ENCODE measurements at regions not wholly inside any gene's neighbourhood (a gene's known extent, or its start where the extent isn't known, plus 50 kb on each side); places are given as distances from the start of the nearest gene placed in this dataset.

DNA sequence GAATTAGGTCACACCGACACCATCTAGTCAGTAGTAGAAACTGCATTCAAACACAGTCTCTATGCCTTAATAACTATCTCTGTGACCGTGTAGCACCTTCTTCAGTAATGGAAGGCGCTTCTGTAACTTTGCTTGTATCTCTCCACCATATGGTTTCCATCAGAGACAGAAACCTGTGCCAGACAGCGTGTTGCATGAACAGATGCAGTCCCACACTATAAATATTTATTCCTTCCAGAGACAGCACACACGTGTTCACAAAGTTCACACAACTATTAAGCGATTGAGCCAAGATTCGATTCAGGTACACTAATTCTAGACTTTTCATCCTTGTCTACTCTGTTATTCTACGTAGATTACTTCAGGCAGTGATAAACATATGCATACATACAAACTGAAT is 873.9 kb upstream of the MBL2 start:
- Mint-ChIP-seq H3K4me3 (no peak overlapping the region), H3K36me3 (ENCODE audit: low read depth) (no peaks in the 10 kb centered on the region), H3K9me3 (peaks cover 6% of the 10 kb centered on the region), H3K27ac (no peak overlapping the region), H3K27me3 (no peaks in the 10 kb centered on the region), H3K4me1 (ENCODE audit: low read depth) (no peaks in the 10 kb centered on the region)
- POLR2A ChIA-PET: no interaction called here
- DNase-seq: no peak
- ATAC-seq: no peak
- TF ChIP-seq CTCF (IDR thresholded peaks at IDR 0.05): no peak
- intact Hi-C loops (cut with micrococcal nuclease): no loop called here
- CTCF ChIA-PET: no interaction called here

- ChIA-PET CTCF (no interaction called here), POLR2A (no interaction called here)
- ATAC-seq (no peak), DNase-seq (no peak)
- H3K27me3 Mint-ChIP-seq: no peaks in the 10 kb centered on the region
- no peak overlapping the region for H3K27ac Mint-ChIP-seq
- H3K4me1 Mint-ChIP-seq (ENCODE audit: low read depth): no peaks in the 10 kb centered on the region
- no peak for TF ChIP-seq CTCF (IDR thresholded peaks at IDR 0.05)
- H3K9me3 Mint-ChIP-seq: peaks cover 3% of the 10 kb centered on the region
- intact Hi-C loops (cut with micrococcal nuclease): no loop called here
- H3K36me3 Mint-ChIP-seq (ENCODE audit: low read depth): no peaks in the 10 kb centered on the region
- no peak overlapping the region for H3K4me3 Mint-ChIP-seq
Observed at GRCh38 chr10:53645951-53646350, 873.4 kb upstream of the MBL2 start.

DNA sequence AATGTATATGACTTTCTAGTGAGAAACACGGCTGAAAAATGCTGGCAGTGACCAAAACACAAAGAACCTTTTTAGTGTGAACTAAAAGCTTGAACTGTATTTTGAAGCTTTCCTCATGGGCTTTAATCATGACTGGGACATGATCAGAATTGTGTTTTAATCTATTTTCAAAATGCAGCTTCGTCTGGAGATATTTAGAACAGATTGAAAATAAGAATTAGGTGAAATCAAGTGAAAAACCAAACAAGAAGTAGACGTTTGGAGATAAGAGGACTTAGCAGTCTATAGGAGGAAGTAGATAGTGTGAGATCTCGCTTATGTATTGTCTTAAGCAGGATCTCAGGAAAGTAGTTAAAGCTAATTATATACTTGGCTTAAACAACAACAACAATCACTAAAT is 865.4 kb upstream of the MBL2 start:
- no peaks in the 10 kb centered on the region for H3K27me3 Mint-ChIP-seq
- CTCF ChIA-PET: no interaction called here
- no peaks in the 10 kb centered on the region for H3K4me1 Mint-ChIP-seq (ENCODE audit: low read depth)
- POLR2A ChIA-PET: no interaction called here
- DNase-seq (no peak), ATAC-seq (no peak)
- H3K27ac Mint-ChIP-seq: no peak overlapping the region
- peaks cover 2% of the 10 kb centered on the region for H3K9me3 Mint-ChIP-seq
- no peak for TF ChIP-seq CTCF (IDR thresholded peaks at IDR 0.05)
- intact Hi-C loops (cut with micrococcal nuclease): no loop called here
- H3K4me3 Mint-ChIP-seq: no peak overlapping the region
- H3K36me3 Mint-ChIP-seq (ENCODE audit: low read depth): no peaks in the 10 kb centered on the region

GRCh38 chr10:53624722-53625121 is 852.1 kb upstream of the MBL2 start:
- DNase-seq (no peak), ATAC-seq (no peak)
- ChIA-PET POLR2A (no interaction called here), CTCF (no interaction called here)
- intact Hi-C loops (cut with micrococcal nuclease): no loop called here
- H3K4me1 Mint-ChIP-seq (ENCODE audit: low read depth): no peaks in the 10 kb centered on the region
- no peaks in the 10 kb centered on the region for H3K36me3 Mint-ChIP-seq (ENCODE audit: low read depth)
- H3K27ac Mint-ChIP-seq: no peak overlapping the region
- H3K4me3 Mint-ChIP-seq: no peak overlapping the region
- peaks cover 13% of the 10 kb centered on the region for H3K9me3 Mint-ChIP-seq
- TF ChIP-seq CTCF (IDR thresholded peaks at IDR 0.05): no peak
- H3K27me3 Mint-ChIP-seq: no peaks in the 10 kb centered on the region

- ATAC-seq: no peak
- no peak overlapping the region for H3K27ac Mint-ChIP-seq
- CTCF ChIA-PET: no interaction called here
- no peaks in the 10 kb centered on the region for H3K27me3 Mint-ChIP-seq
- H3K9me3 Mint-ChIP-seq: peaks cover 6% of the 10 kb centered on the region
- no peak for TF ChIP-seq CTCF (IDR thresholded peaks at IDR 0.05)
- no peak for DNase-seq
- H3K4me1 Mint-ChIP-seq (ENCODE audit: low read depth): no peaks in the 10 kb centered on the region
- no peaks in the 10 kb centered on the region for H3K36me3 Mint-ChIP-seq (ENCODE audit: low read depth)
- H3K4me3 Mint-ChIP-seq: no peak overlapping the region
- intact Hi-C loops (cut with micrococcal nuclease): no loop called here
- POLR2A ChIA-PET: no interaction called here
Observed at GRCh38 chr10:53622201-53622600, 849.6 kb upstream of the MBL2 start.
